Endothelial cell of umbilical vein (primary cell): ENCODE measurements at regions not wholly inside any gene's neighbourhood (a gene's known extent, or its start where the extent isn't known, plus 50 kb on each side); places are given as distances from the start of the nearest gene placed in this dataset.

Experiments
- BruUV-seq: library from RNA; stranded (reverse); fragments of 400-500 nt; replicated peaks from 2 replicates; lab custom pipeline; 2021; lab: Mats Ljungman, UMichigan
- CTCF ChIA-PET: fragments of 300-600, 350-600 bp; sonication (Branson Sonifier 250); formaldehyde crosslinking; loops from one replicate; lab custom pipeline; 2021; ENCODE audit warnings: antibody characterized with exemption, inconsistent platforms; lab: Charles Lee
- POLR2A ChIA-PET: fragments of 300-600, 350-600 bp; sonication (Branson Sonifier 250); formaldehyde crosslinking; loops from one replicate; lab custom pipeline; 2021; ENCODE audit warnings: antibody characterized with exemption, inconsistent platforms; lab: Charles Lee
- DNase-seq: peaks from one replicate; pipeline ENCODE4 v3.0.0-alpha.2; 2011; ENCODE audit warnings: low read depth, low spot score
- FAIRE-seq: peaks from 2 replicates; lab custom pipeline; 2011; peaks lifted over from hg19 to GRCh38; lab: Jason Lieb, UNC
- H2AFZ ChIP-seq: 2 replicates; pipeline ENCODE4 v1.6.0; 2012; ENCODE audit warnings: low read depth, low read length, control low read depth, inconsistent platforms
- H3K27ac ChIP-seq: 2 replicates; pipeline ENCODE4 v1.5.1; 2011; ENCODE audit warnings: low read depth, mild to moderate bottlenecking, control low read depth, low read length, moderate library complexity; ENCODE audit not compliant: insufficient read depth
- H3K27me3 ChIP-seq, 2 experiments: 2 replicates each; pipeline versions ENCODE4 v1.6.0 to v1.6.1; 2011; ENCODE audit warnings: low read length in 2 of 2, mixed read lengths in 1 of 2; ENCODE audit not compliant: control insufficient read depth in 2 of 2, insufficient read depth in 2 of 2
- H3K36me3 ChIP-seq, 2 experiments: 2 replicates in 1 of 2; 3 replicates in 1 of 2; pipeline ENCODE4 v1.5.1; 2011; ENCODE audit warnings: low read length in 2 of 2, mild to moderate bottlenecking in 1 of 2, moderate library complexity in 1 of 2; ENCODE audit not compliant: control insufficient read depth in 2 of 2, insufficient read depth in 2 of 2; ENCODE audit errors: extremely low read depth in 1 of 2
- H3K4me1 ChIP-seq: 3 replicates; pipeline ENCODE4 v1.5.1; 2011; ENCODE audit warnings: mild to moderate bottlenecking, low read length; ENCODE audit not compliant: control insufficient read depth, insufficient read depth; ENCODE audit errors: extremely low read depth
- H3K4me2 ChIP-seq: 2 replicates; pipeline ENCODE4 v1.6.1; 2011; ENCODE audit warnings: low read length, control low read depth, mixed read lengths; ENCODE audit not compliant: insufficient read depth
- H3K4me3 ChIP-seq, 3 experiments: fragments of 200-600 bp in 1 of 3; sonication (generic), shearing (Covaris generic) in 1 of 3; replicated peaks in 1 of 3; 2 replicates each; pipeline ENCODE4 v1.5.1; 2011 to 2016; ENCODE audit warnings: control low read depth in 3 of 3, low read length in 3 of 3, mild to moderate bottlenecking in 2 of 3, inconsistent platforms in 1 of 3, low read depth in 1 of 3, moderate library complexity in 1 of 3; ENCODE audit not compliant: insufficient read depth in 1 of 3
- H3K79me2 ChIP-seq: 2 replicates; pipeline ENCODE4 v1.6.0; 2012; ENCODE audit warnings: low read length, inconsistent platforms; ENCODE audit not compliant: control insufficient read depth, insufficient read depth
- H3K9ac ChIP-seq: replicated peaks from 2 replicates; pipeline ENCODE3; 2011; ENCODE audit warnings: low read length, control low read depth; ENCODE audit not compliant: insufficient read depth; ENCODE audit errors: extremely low read depth
- H3K9me1 ChIP-seq: replicated peaks from 3 replicates; pipeline ENCODE4 v1.6.0; 2011; ENCODE audit warnings: mild to moderate bottlenecking, low read length; ENCODE audit not compliant: control insufficient read depth, insufficient read depth; ENCODE audit errors: extremely low read depth
- H3K9me3 ChIP-seq: replicated peaks from 2 replicates; pipeline ENCODE4 v1.5.1; 2012; ENCODE audit warnings: low read length, inconsistent platforms; ENCODE audit not compliant: control insufficient read depth, insufficient read depth
- H4K20me1 ChIP-seq: replicated peaks from 2 replicates; pipeline ENCODE3; 2011; ENCODE audit warnings: mild to moderate bottlenecking, low read length; ENCODE audit not compliant: control insufficient read depth, insufficient read depth; ENCODE audit errors: extremely low read depth
- CTCF ChIP-seq, 2 donors: IDR thresholded peaks; 1 replicate in 1 of 2; 2 replicates in 1 of 2; pipeline ENCODE4 v1.5.1; 2011; ENCODE audit warnings: low read length in 2 of 2, mild to moderate bottlenecking in 2 of 2, moderate library complexity in 2 of 2, control low read depth in 1 of 2, inconsistent platforms in 1 of 2, low read depth in 1 of 2; ENCODE audit not compliant: insufficient read depth in 1 of 2; ENCODE audit errors: extremely low read depth in 1 of 2
- EZH2 ChIP-seq: IDR thresholded peaks from 2 replicates; pipeline ENCODE4 v1.6.1; 2012; ENCODE audit warnings: borderline replicate concordance, low read depth, mild to moderate bottlenecking, moderate library complexity, low read length, inconsistent platforms; ENCODE audit not compliant: severe bottlenecking
- FOS ChIP-seq: IDR thresholded peaks from 2 replicates; pipeline ENCODE4 v1.6.1; 2011; ENCODE audit warnings: mild to moderate bottlenecking, low read length, moderate library complexity, borderline replicate concordance; ENCODE audit not compliant: insufficient read depth
- GATA2 ChIP-seq: IDR thresholded peaks from 2 replicates; pipeline ENCODE4 v1.7.0; 2011; ENCODE audit warnings: low read depth, mild to moderate bottlenecking, moderate library complexity, mixed read lengths, low read length; ENCODE audit not compliant: insufficient read length, insufficient read depth
- JUN ChIP-seq: IDR thresholded peaks from 2 replicates; pipeline ENCODE4 v1.6.1; 2011; ENCODE audit warnings: borderline replicate concordance, low read depth; ENCODE audit not compliant: insufficient read length, insufficient read depth
- MAX ChIP-seq: IDR thresholded peaks from 2 replicates; pipeline ENCODE4 v1.6.1; 2011; ENCODE audit not compliant: insufficient read depth, insufficient read length
- MYC ChIP-seq: IDR thresholded peaks from one replicate; pipeline ENCODE4 v1.6.1; 2011; ENCODE audit warnings: mild to moderate bottlenecking, low read depth, low read length
- POLR2A ChIP-seq: IDR thresholded peaks from 2 replicates; pipeline ENCODE4 v1.6.1; 2012; ENCODE audit warnings: low read depth, mild to moderate bottlenecking, control low read depth, low read length
- POLR2AphosphoS5 ChIP-seq: IDR thresholded peaks from 2 replicates; pipeline ENCODE4 v1.6.1; 2012; ENCODE audit warnings: low read depth, mild to moderate bottlenecking, control low read depth, low read length, moderate library complexity; ENCODE audit not compliant: insufficient read depth
- dilution Hi-C: fragments of 300-500 bp; cut with MboI; formaldehyde crosslinking; loops from one replicate; pipeline ENCODE4 v1.15.0; 2019; ENCODE audit warnings: low sequenced_read_pairs; ENCODE audit not compliant: extremely low pct_ligation_motif_present
- intact Hi-C: fragments of 100-400 bp; cut with micrococcal nuclease; formaldehyde crosslinking; loops from one replicate; pipeline ENCODE4 v1.10.0; 2022

GRCh38 chr5:18850216-18850615 lies 1137.8 kb downstream of the CDH18 start:
- intact Hi-C loops, result no loop called here
- dilution Hi-C loops, result no loop called here
- no peak overlapping the region for H2AFZ ChIP-seq
- H3K9me1 ChIP-seq, result no peaks in the 10 kb centered on the region
- no peak for DNase-seq
- H3K4me3 ChIP-seq, result no peak overlapping the region
- no peaks in the 10 kb centered on the region for H3K27me3 ChIP-seq
- POLR2A ChIA-PET, result no interaction called here
- TF ChIP-seq JUN (no peak), CTCF (IDR thresholded peaks at IDR 0.05; ENCODE audit: extremely low read depth in 1 of 2, insufficient read depth in 1 of 2, low read depth in 1 of 2, low read length in 2 of 2) (no peak), GATA2 (no peak), EZH2 (no peak), POLR2AphosphoS5 (no peak), MYC (no peak), FOS (no peak), MAX (no peak), POLR2A (no peak)
- no peak for FAIRE-seq
- H3K9ac ChIP-seq, result no peak overlapping the region
- no peaks in the 10 kb centered on the region for H4K20me1 ChIP-seq
- H3K79me2 ChIP-seq, result no peaks in the 10 kb centered on the region
- CTCF ChIA-PET, result no interaction called here
- no peak overlapping the region for H3K4me2 ChIP-seq
- no TSS peak for BruUV-seq
- no peaks in the 10 kb centered on the region for H3K9me3 ChIP-seq
- H3K36me3 ChIP-seq, result no peaks in the 10 kb centered on the region
- H3K4me1 ChIP-seq, result no peaks in the 10 kb centered on the region
- no peak overlapping the region for H3K27ac ChIP-seq
